ENCODE measurements at regions not wholly inside any gene's neighbourhood (a gene's known extent, or its start where the extent isn't known, plus 50 kb on each side); places are given as distances from the start of the nearest gene placed in this dataset.

GRCh38 chr13:19056355-19056880 lies 125.2 kb downstream of the TUBA3C start:
- H3K27me3 ChIP-seq (ENCODE audit: low read depth, low read length): no peaks in the 10 kb centered on the region
- H3K27ac ChIP-seq (ENCODE audit: low read length): no peak overlapping the region
- TF ChIP-seq EZH2phosphoT487 (IDR thresholded peaks at IDR 0.05; ENCODE audit: low read depth): no peak
- TF ChIP-seq CTCF (IDR thresholded peaks at IDR 0.05; ENCODE audit: low read depth, low read length): no peak
- H2AFZ ChIP-seq (ENCODE audit: low read depth, low read length): no peak overlapping the region
- no peaks in the 10 kb centered on the region for H3K79me2 ChIP-seq (ENCODE audit: low read length)
- H3K9me3 ChIP-seq (ENCODE audit: insufficient read depth, low read length): no peaks in the 10 kb centered on the region; the same call in 1 of the 2 replicates
- no peaks in the 10 kb centered on the region for H4K20me1 ChIP-seq (ENCODE audit: insufficient read depth, low read length)
- no peak overlapping the region for H3K4me3 ChIP-seq (ENCODE audit: low read length)
- no peaks in the 10 kb centered on the region for H3K36me3 ChIP-seq (replicated peaks; ENCODE audit: low read depth, low read length)
- H3K4me2 ChIP-seq (ENCODE audit: low read length): no peak overlapping the region
- no peaks in the 10 kb centered on the region for H3K4me1 ChIP-seq (ENCODE audit: low read length)
- no peak overlapping the region for H3K9ac ChIP-seq (ENCODE audit: low read length)

- no peaks in the 10 kb centered on the region for H3K36me3 ChIP-seq (replicated peaks; ENCODE audit: low read depth, low read length)
- H3K79me2 ChIP-seq (ENCODE audit: low read length): no peaks in the 10 kb centered on the region
- TF ChIP-seq CTCF (IDR thresholded peaks at IDR 0.05; ENCODE audit: low read depth, low read length) (no peak), EZH2phosphoT487 (IDR thresholded peaks at IDR 0.05; ENCODE audit: low read depth) (no peak)
- no peak overlapping the region for H3K9ac ChIP-seq (ENCODE audit: low read length)
- H3K4me1 ChIP-seq (ENCODE audit: low read length): no peaks in the 10 kb centered on the region
- no peaks in the 10 kb centered on the region for H4K20me1 ChIP-seq (ENCODE audit: insufficient read depth, low read length)
- H3K27ac ChIP-seq (ENCODE audit: low read length): no peak overlapping the region
- H3K4me2 ChIP-seq (ENCODE audit: low read length): no peak overlapping the region
- H3K4me3 ChIP-seq (ENCODE audit: low read length): no peak overlapping the region
- H2AFZ ChIP-seq (ENCODE audit: low read depth, low read length): no peak overlapping the region
- H3K27me3 ChIP-seq (ENCODE audit: low read depth, low read length): no peaks in the 10 kb centered on the region
- no peaks in the 10 kb centered on the region; the same call in 1 of the 2 replicates for H3K9me3 ChIP-seq (ENCODE audit: insufficient read depth, low read length)
Measured at GRCh38 chr13:19055611-19056010, 126.0 kb downstream of the TUBA3C start.

DNA sequence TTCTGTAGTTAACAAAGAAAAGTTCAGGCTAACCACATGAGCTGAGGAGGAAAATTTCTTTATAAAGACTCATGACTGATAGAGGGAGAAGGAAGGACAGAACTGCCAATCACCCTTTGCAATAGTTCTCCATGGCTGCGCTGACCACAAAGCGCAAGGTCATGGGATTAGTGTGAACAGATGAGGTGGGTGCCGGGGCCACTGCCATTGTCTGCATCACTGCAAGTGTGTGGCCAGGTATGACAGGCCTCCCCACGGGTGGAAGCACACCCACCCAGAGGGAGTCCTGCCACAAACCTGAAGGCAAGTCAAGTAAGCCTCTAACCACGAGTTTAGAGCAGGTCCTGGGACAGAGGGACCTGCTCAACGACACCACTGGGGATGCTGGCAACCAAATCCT lies 128.1 kb downstream of the TUBA3C start:
- Histone ChIP-seq H3K4me1 (ENCODE audit: low read length) (no peaks in the 10 kb centered on the region), H3K36me3 (replicated peaks; ENCODE audit: low read depth, low read length) (no peaks in the 10 kb centered on the region), H3K9ac (ENCODE audit: low read length) (no peak overlapping the region), H3K4me3 (ENCODE audit: low read length) (no peak overlapping the region), H3K9me3 (ENCODE audit: insufficient read depth, low read length) (no peaks in the 10 kb centered on the region; the same call in 1 of the 2 replicates), H3K27me3 (ENCODE audit: low read depth, low read length) (no peaks in the 10 kb centered on the region), H3K27ac (ENCODE audit: low read length) (no peak overlapping the region), H4K20me1 (ENCODE audit: insufficient read depth, low read length) (no peaks in the 10 kb centered on the region), H3K79me2 (ENCODE audit: low read length) (no peaks in the 10 kb centered on the region), H3K4me2 (ENCODE audit: low read length) (no peak overlapping the region), H2AFZ (ENCODE audit: low read depth, low read length) (no peak overlapping the region)
- no peak for TF ChIP-seq CTCF (IDR thresholded peaks at IDR 0.05; ENCODE audit: low read depth, low read length)
- TF ChIP-seq EZH2phosphoT487 (IDR thresholded peaks at IDR 0.05; ENCODE audit: low read depth): no peak

GRCh38 chr13:19052931-19053330 lies 128.7 kb downstream of the TUBA3C start:
- H3K4me2 ChIP-seq (ENCODE audit: low read length): no peak overlapping the region
- TF ChIP-seq EZH2phosphoT487 (IDR thresholded peaks at IDR 0.05; ENCODE audit: low read depth) (no peak), CTCF (IDR thresholded peaks at IDR 0.05; ENCODE audit: low read depth, low read length) (no peak)

More at GRCh38 chr13:19052931-19053330, 128.7 kb downstream of the TUBA3C start:
- H4K20me1 ChIP-seq (ENCODE audit: insufficient read depth, low read length): no peaks in the 10 kb centered on the region
- no peak overlapping the region for H3K9ac ChIP-seq (ENCODE audit: low read length)
- no peaks in the 10 kb centered on the region; the same call in 1 of the 2 replicates for H3K9me3 ChIP-seq (ENCODE audit: insufficient read depth, low read length)
- no peak overlapping the region for H2AFZ ChIP-seq (ENCODE audit: low read depth, low read length)
- no peaks in the 10 kb centered on the region for H3K79me2 ChIP-seq (ENCODE audit: low read length)
- H3K27me3 ChIP-seq (ENCODE audit: low read depth, low read length): no peaks in the 10 kb centered on the region
- no peaks in the 10 kb centered on the region for H3K4me1 ChIP-seq (ENCODE audit: low read length)
- H3K4me3 ChIP-seq (ENCODE audit: low read length): no peak overlapping the region
- no peak overlapping the region for H3K27ac ChIP-seq (ENCODE audit: low read length)
- H3K36me3 ChIP-seq (replicated peaks; ENCODE audit: low read depth, low read length): no peaks in the 10 kb centered on the region
